Caco-2 (cell line): ENCODE measurements at regions not wholly inside any gene's neighbourhood (a gene's known extent, or its start where the extent isn't known, plus 50 kb on each side); places are given as distances from the start of the nearest gene placed in this dataset.

Experiments
- BruUV-seq: library from RNA; stranded (reverse); fragments of 400-500 nt; replicated peaks from 2 replicates; lab custom pipeline; 2021; lab: Mats Ljungman, UMichigan
- CTCF ChIA-PET: fragments of 300-600 bp; sonication (Branson Sonifier 250); formaldehyde crosslinking; loops from one replicate; lab custom pipeline; 2022; ENCODE audit warnings: antibody characterized with exemption; lab: Charles Lee
- POLR2A ChIA-PET: fragments of 300-600 bp; sonication (Branson Sonifier 250); formaldehyde crosslinking; loops from one replicate; lab custom pipeline; 2022; ENCODE audit warnings: antibody characterized with exemption; lab: Charles Lee
- DNase-seq, 2 experiments: peaks; one replicate each; pipeline versions ENCODE4 v3.0.0 to v3.0.0-alpha.2; 2020 to 2022
- H3K27me3 ChIP-seq: replicated peaks from 2 replicates; pipeline ENCODE4 v1.6.0; 2011; ENCODE audit warnings: low read length; ENCODE audit not compliant: control insufficient read depth, insufficient read depth
- H3K36me3 ChIP-seq: 2 replicates; pipeline ENCODE4 v1.5.1; 2011; ENCODE audit warnings: low read length; ENCODE audit not compliant: control insufficient read depth, insufficient read depth
- H3K4me1 ChIP-seq: fragments of 250-450 bp; sonication (Bioruptor Pico); 2 replicates; pipeline ENCODE4 v1.5.1; 2020; ENCODE audit warnings: mild to moderate bottlenecking
- H3K4me3 ChIP-seq: 2 replicates; pipeline ENCODE4 v1.5.1; 2011; ENCODE audit warnings: low read depth, mild to moderate bottlenecking, control low read depth, low read length
- H3K9me3 ChIP-seq: fragments of 250-450 bp; sonication (Bioruptor Pico); 2 replicates; pipeline ENCODE4 v1.5.1; 2020; ENCODE audit warnings: mild to moderate bottlenecking, moderate library complexity
- H3K27ac Mint-ChIP-seq: one replicate; pipeline ENCODE4 v1.8.0; 2022; ENCODE audit warnings: mixed read lengths; ENCODE audit not compliant: unreplicated experiment
- H3K27me3 Mint-ChIP-seq: one replicate; pipeline ENCODE4 v1.8.0; 2022; ENCODE audit warnings: mixed read lengths; ENCODE audit not compliant: insufficient read depth, unreplicated experiment
- H3K36me3 Mint-ChIP-seq: one replicate; pipeline ENCODE4 v1.8.0; 2022; ENCODE audit warnings: mild to moderate bottlenecking, mixed read lengths; ENCODE audit not compliant: insufficient read depth, unreplicated experiment
- H3K4me1 Mint-ChIP-seq: one replicate; pipeline ENCODE4 v1.8.0; 2022; ENCODE audit warnings: low read depth, mixed read lengths; ENCODE audit not compliant: unreplicated experiment
- H3K4me3 Mint-ChIP-seq: one replicate; pipeline ENCODE4 v1.8.0; 2022; ENCODE audit warnings: mild to moderate bottlenecking, moderate library complexity, mixed read lengths; ENCODE audit not compliant: unreplicated experiment
- H3K9me3 Mint-ChIP-seq: one replicate; pipeline ENCODE4 v1.8.0; 2022; ENCODE audit warnings: mixed read lengths; ENCODE audit not compliant: unreplicated experiment
- intact Hi-C: fragments of 100-400 bp; cut with micrococcal nuclease; formaldehyde crosslinking; loops from one replicate; pipeline ENCODE4 v1.10.0; 2022; ENCODE audit not compliant: unreplicated experiment
- TF ChIP-seq, protein P1 (sequence below), 2 experiments: fragments of 200-600 bp in 1 of 2; IDR thresholded peaks; 1 replicate in 1 of 2; 2 replicates in 1 of 2; pipeline versions ENCODE4 v1.5.1 to v1.8.0; 2011 to 2022; ENCODE audit warnings: antibody characterized with exemption in 1 of 2, control low read depth in 1 of 2, inconsistent platforms in 1 of 2, low read depth in 1 of 2, low read length in 1 of 2, mild to moderate bottlenecking in 1 of 2, moderate library complexity in 1 of 2; ENCODE audit not compliant: insufficient read depth in 1 of 2, severe bottlenecking in 1 of 2, unreplicated experiment in 1 of 2

- Mint-ChIP-seq H3K27ac (no peak overlapping the region), H3K4me1 (no peaks in the 10 kb centered on the region), H3K36me3 (no peaks in the 10 kb centered on the region), H3K27me3 (peaks cover 4% of the 10 kb centered on the region), H3K4me3 (no peak overlapping the region), H3K9me3 (peaks cover 9% of the 10 kb centered on the region)
- Histone ChIP-seq H3K9me3 (no peaks in the 10 kb centered on the region), H3K27me3 (no peaks in the 10 kb centered on the region), H3K4me1 (no peaks in the 10 kb centered on the region), H3K4me3 (no peak overlapping the region), H3K36me3 (no peaks in the 10 kb centered on the region)
- intact Hi-C loops: no loop called here
- TF ChIP-seq, protein P1, sequence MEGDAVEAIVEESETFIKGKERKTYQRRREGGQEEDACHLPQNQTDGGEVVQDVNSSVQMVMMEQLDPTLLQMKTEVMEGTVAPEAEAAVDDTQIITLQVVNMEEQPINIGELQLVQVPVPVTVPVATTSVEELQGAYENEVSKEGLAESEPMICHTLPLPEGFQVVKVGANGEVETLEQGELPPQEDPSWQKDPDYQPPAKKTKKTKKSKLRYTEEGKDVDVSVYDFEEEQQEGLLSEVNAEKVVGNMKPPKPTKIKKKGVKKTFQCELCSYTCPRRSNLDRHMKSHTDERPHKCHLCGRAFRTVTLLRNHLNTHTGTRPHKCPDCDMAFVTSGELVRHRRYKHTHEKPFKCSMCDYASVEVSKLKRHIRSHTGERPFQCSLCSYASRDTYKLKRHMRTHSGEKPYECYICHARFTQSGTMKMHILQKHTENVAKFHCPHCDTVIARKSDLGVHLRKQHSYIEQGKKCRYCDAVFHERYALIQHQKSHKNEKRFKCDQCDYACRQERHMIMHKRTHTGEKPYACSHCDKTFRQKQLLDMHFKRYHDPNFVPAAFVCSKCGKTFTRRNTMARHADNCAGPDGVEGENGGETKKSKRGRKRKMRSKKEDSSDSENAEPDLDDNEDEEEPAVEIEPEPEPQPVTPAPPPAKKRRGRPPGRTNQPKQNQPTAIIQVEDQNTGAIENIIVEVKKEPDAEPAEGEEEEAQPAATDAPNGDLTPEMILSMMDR (IDR thresholded peaks at IDR 0.05; ENCODE audit: insufficient read depth in 1 of 2, low read depth in 1 of 2, low read length in 1 of 2, severe bottlenecking in 1 of 2, unreplicated experiment in 1 of 2): no peak
- no TSS peak for BruUV-seq
- POLR2A ChIA-PET: no interaction called here
- no peak for DNase-seq
- CTCF ChIA-PET: no interaction called here
Measured at GRCh38 chr2:60295636-60295962, 257.9 kb downstream of the BCL11A start.

DNA sequence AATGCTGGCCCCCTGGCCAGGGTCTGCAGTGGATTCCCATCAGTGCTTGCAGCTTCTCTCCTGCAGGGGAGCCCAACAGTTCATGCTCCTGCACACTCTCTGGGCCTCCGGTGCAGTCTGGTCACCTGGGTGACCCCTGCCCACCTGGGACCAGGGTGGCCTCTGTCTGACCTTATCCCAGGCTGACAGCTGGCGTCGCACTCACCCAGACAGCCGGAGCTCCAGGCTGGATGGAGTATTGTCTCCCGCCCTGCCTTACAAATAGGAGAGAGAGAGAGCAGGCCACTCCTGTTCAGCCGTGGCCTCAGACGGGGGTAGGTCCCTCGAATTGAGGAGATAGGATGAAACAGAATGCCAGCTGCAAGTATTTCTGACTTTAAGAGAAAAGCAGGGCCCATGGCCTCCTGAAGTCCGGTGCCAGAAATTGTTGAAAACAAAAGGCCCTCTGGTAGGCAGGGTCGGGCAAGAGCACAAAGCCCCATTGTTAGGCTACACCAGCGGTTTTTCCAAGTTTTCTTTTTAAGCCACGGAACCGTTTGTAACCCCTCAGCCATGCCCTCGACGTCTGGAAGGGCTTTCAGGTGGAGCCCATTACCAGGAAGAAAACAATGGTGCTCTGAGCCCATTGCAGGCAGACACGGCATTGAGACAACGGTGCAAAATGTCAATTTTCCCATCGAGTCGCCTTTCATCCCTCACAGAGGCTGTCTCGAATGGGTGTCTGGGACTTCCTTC lies 258.4 kb downstream of the BCL11A start:
- intact Hi-C loops: no loop called here
- BruUV-seq: no TSS peak
- CTCF ChIA-PET: no interaction called here
- no peaks in the 10 kb centered on the region for H3K27me3 ChIP-seq
- H3K9me3 Mint-ChIP-seq: peaks cover 9% of the 10 kb centered on the region
- no peak overlapping the region for H3K27ac Mint-ChIP-seq
- POLR2A ChIA-PET: no interaction called here
- no peaks in the 10 kb centered on the region for H3K36me3 ChIP-seq
- DNase-seq: no peak
- H3K9me3 ChIP-seq: no peaks in the 10 kb centered on the region
- H3K4me3 Mint-ChIP-seq: no peak overlapping the region
- no peaks in the 10 kb centered on the region for H3K4me1 ChIP-seq
- H3K4me3 ChIP-seq: no peak overlapping the region
- TF ChIP-seq, protein P1 (IDR thresholded peaks at IDR 0.05; ENCODE audit: insufficient read depth in 1 of 2, low read depth in 1 of 2, low read length in 1 of 2, severe bottlenecking in 1 of 2, unreplicated experiment in 1 of 2): no peak
- H3K36me3 Mint-ChIP-seq: no peaks in the 10 kb centered on the region
- no peaks in the 10 kb centered on the region for H3K4me1 Mint-ChIP-seq
- H3K27me3 Mint-ChIP-seq: peaks cover 4% of the 10 kb centered on the region

DNA sequence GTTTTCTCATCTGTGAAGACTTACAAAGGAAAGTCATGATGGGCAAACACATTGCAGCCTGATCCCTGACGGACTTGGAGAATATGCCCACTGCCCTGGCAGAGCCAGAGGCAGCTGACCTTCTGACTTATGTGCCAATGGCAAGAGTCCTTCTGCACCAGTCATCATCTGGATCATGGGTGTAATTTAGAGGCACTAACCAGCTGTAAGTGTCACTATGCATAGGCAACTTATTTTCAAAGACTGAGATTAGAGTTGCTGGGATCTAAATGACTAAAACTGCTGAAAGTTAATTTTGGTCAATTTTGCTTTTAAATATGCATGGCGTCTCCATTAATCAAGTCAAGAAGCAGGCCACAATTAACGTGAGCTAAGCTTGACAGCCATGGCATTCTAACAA lies 261.2 kb downstream of the BCL11A start:
- Mint-ChIP-seq H3K27ac (no peak overlapping the region), H3K4me1 (no peaks in the 10 kb centered on the region), H3K4me3 (no peak overlapping the region), H3K9me3 (peaks cover 9% of the 10 kb centered on the region), H3K36me3 (no peaks in the 10 kb centered on the region), H3K27me3 (peaks cover 4% of the 10 kb centered on the region)
- ChIA-PET CTCF (no interaction called here), POLR2A (no interaction called here)
- H3K27me3 ChIP-seq: no peaks in the 10 kb centered on the region
- no peak overlapping the region for H3K4me3 ChIP-seq
- intact Hi-C loops: no loop called here
- H3K9me3 ChIP-seq: no peaks in the 10 kb centered on the region
- H3K36me3 ChIP-seq: no peaks in the 10 kb centered on the region
- TF ChIP-seq, protein P1 (IDR thresholded peaks at IDR 0.05; ENCODE audit: insufficient read depth in 1 of 2, low read depth in 1 of 2, low read length in 1 of 2, severe bottlenecking in 1 of 2, unreplicated experiment in 1 of 2): no peak
- no peak for DNase-seq
- no peaks in the 10 kb centered on the region for H3K4me1 ChIP-seq
- no TSS peak for BruUV-seq
